ENCODE measurements at regions not wholly inside any gene's neighbourhood (a gene's known extent, or its start where the extent isn't known, plus 50 kb on each side); places are given as distances from the start of the nearest gene placed in this dataset.

- no peak for DNase-seq
- Histone ChIP-seq H3K36me3 (no peaks in the 10 kb centered on the region), H3K9me3 (no peaks in the 10 kb centered on the region), H3K4me3 (no peak overlapping the region), H3K27ac (no peak overlapping the region), H3K27me3 (no peaks in the 10 kb centered on the region), H3K4me1 (ENCODE audit: insufficient read depth) (no peaks in the 10 kb centered on the region)
- 52 to 100% (median 92%) methylated on average over 4 of the region's 4 CpGs for WGBS, 3 donors
- TF ChIP-seq CTCF (IDR thresholded peaks at IDR 0.05) (no peak), EP300 (IDR thresholded peaks at IDR 0.05) (no peak), POLR2A (IDR thresholded peaks at IDR 0.05) (no peak)
- intact Hi-C loops (cut with DNase I) = no loop called here
Observed at GRCh38 chr9:31820426-31820825, 564.0 kb upstream of the ACO1 start.

DNA sequence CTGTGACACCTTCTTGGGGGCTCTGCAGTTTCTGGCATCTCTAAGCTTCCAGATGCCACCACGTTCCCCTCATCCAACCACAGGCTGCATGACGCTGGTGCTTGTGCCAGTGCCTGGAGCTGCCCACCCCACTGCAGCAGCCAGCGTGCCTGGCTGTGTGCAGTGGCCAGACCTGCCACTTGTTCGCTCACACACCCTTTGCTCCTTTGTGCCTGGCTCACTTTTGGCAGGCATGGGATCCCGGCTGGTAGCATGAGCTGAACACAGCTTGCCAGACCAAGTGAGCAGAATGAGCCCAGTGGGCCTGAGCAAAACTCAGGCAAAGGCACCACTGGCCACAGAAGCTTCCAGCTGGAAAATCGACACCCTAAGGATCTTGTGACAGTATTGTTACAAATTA, 562.9 kb upstream of the ACO1 start:
- 89 to 94% (median 89%) methylated on average over 6 of the region's 6 CpGs for WGBS, 3 donors
- DNase-seq = no peak
- no peaks in the 10 kb centered on the region for H3K27me3 ChIP-seq
- intact Hi-C loops (cut with DNase I) = no loop called here
- H3K9me3 ChIP-seq = no peaks in the 10 kb centered on the region
- TF ChIP-seq EP300 (IDR thresholded peaks at IDR 0.05) = no peak
- TF ChIP-seq POLR2A (IDR thresholded peaks at IDR 0.05) = no peak
- no peak for TF ChIP-seq CTCF (IDR thresholded peaks at IDR 0.05)
- H3K4me3 ChIP-seq = no peak overlapping the region
- H3K36me3 ChIP-seq = no peaks in the 10 kb centered on the region
- H3K27ac ChIP-seq = no peak overlapping the region
- H3K4me1 ChIP-seq (ENCODE audit: insufficient read depth) = no peaks in the 10 kb centered on the region

DNA sequence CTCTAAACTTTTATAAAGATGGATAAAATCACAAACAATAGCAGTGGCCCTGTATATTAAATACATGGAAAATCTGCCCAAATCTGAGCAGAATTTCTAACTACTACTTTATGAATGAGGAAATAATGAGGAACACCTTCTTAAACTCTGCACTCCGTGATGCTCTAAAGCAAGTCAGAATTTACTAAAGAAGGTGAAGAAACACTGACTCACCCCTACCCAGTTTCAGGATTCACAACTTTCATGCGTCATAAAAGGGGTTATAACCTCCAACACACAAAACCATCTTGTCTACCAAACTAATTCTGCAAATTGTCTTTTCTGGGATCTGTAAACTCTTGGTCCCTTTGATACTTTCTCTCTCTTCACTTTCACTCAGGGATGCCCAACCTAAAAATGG, 561.1 kb upstream of the ACO1 start:
- Histone ChIP-seq H3K4me1 (ENCODE audit: insufficient read depth) (no peaks in the 10 kb centered on the region), H3K9me3 (no peaks in the 10 kb centered on the region), H3K27ac (no peak overlapping the region), H3K4me3 (no peak overlapping the region), H3K36me3 (no peaks in the 10 kb centered on the region), H3K27me3 (no peaks in the 10 kb centered on the region)
- TF ChIP-seq CTCF (IDR thresholded peaks at IDR 0.05) (no peak), POLR2A (IDR thresholded peaks at IDR 0.05) (no peak), EP300 (IDR thresholded peaks at IDR 0.05) (no peak)
- 88 to 96% (median 90%) methylated on average over 2 of the region's 2 CpGs for WGBS, 3 donors
- intact Hi-C loops (cut with DNase I) = no loop called here
- no peak for DNase-seq

DNA sequence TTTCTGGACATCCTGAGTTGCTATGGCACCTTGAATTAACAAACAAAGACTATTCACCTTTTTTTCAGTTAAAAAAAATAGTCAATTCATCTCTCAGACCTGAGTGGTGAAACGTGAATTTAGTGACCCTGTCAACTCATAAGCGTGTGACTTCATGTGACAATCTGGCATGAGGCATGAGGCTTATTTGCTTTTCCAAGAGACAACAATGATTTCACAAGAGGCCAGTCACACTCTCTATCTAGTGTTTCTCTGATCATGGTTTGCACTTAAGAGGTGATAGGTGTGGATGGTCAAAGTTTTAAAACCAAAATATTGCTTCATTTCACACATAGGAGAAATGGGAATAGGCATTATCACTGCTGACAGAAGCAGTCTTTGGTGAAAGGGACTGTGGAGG, 559.6 kb upstream of the ACO1 start:
- no peaks in the 10 kb centered on the region for H3K27me3 ChIP-seq
- no peaks in the 10 kb centered on the region for H3K9me3 ChIP-seq
- TF ChIP-seq CTCF (IDR thresholded peaks at IDR 0.05) (no peak), EP300 (IDR thresholded peaks at IDR 0.05) (no peak), POLR2A (IDR thresholded peaks at IDR 0.05) (no peak)
- H3K4me3 ChIP-seq = no peak overlapping the region
- 82 to 83% (median 83%) methylated on average over 2 of the region's 2 CpGs for WGBS, 3 donors
- no peak for DNase-seq
- H3K36me3 ChIP-seq = no peaks in the 10 kb centered on the region
- no peaks in the 10 kb centered on the region for H3K4me1 ChIP-seq (ENCODE audit: insufficient read depth)
- no peak overlapping the region for H3K27ac ChIP-seq
- intact Hi-C loops (cut with DNase I) = no loop called here

DNA sequence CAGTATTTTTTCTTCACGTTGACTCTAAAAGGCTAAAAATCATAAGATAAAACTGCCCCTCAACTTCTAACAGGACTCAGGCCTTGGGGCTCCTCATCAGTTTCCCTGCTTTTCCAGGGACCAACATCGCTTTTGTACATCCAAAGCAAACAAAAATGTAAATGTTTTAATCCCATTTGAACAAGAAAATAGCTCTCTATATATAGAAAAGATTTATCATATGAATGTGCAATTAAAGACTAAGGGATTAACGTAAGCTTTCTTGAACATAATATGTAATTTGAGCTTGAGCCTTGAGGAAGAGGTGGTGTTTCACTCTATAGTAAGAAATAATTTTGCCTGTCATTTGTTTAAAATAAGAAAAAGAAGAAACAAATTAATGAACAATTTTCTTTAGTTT, 547.2 kb upstream of the ACO1 start:
- Histone ChIP-seq H3K9me3 (no peaks in the 10 kb centered on the region), H3K4me1 (ENCODE audit: insufficient read depth) (no peaks in the 10 kb centered on the region), H3K27me3 (no peaks in the 10 kb centered on the region), H3K4me3 (no peak overlapping the region), H3K27ac (no peak overlapping the region), H3K36me3 (no peaks in the 10 kb centered on the region)
- DNase-seq = no peak
- intact Hi-C loops (cut with DNase I) = no loop called here
- WGBS, 3 donors = 93 to 97% (median 93%) methylated on average over 3 of the region's 3 CpGs
- TF ChIP-seq EP300 (IDR thresholded peaks at IDR 0.05) = no peak

All from ovary (tissue), 7 donors.